ENCODE measurements at regions not wholly inside any gene's neighbourhood (a gene's known extent, or its start where the extent isn't known, plus 50 kb on each side); places are given as distances from the start of the nearest gene placed in this dataset.
"Not testable (repeated sequence)": the region's sequence is repeated elsewhere in the genome, so short reads cannot be mapped to it uniquely, and the experiment has no call there.

DNA sequence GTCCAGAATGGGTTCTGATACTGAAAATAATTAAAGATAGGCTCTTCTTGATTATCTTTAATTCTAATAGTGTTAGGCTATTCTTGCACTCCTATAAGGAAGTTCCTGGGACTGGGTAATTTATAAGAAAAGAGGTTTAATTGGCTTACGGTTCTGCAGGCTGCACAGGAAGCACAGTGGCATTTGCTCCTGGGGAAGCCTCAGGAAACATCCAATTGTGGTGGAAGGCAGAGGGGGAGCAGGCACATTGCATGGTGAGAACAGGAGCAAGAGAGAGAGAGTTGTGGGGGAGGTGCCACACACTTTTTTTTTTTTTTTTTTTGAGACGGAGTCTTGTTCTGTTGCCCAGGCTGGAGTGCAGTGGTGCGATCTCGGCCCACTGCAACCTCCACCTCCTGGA, 540.3 kb downstream of the RFPL4B start:
- not testable (repeated sequence) for DNase-seq

DNA sequence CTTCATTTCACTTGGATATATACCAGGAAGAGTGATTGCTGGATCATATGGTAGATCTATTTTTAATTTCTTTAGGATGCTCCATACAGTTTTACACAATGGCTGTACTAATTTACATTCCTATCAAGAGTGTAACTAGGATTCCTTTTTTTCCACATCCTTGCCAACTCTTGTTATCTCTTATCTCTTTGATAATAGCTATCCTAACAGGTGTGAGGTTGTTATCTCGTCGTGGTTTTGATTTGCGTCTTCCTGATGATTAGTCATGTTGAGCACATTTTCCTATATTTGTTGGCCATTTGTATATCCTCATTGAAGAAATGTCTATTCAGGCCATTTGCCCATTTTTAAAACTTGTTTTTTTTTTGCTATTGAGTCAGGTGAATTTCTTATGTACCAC, 552.4 kb downstream of the RFPL4B start:
- no peak for DNase-seq

DNA sequence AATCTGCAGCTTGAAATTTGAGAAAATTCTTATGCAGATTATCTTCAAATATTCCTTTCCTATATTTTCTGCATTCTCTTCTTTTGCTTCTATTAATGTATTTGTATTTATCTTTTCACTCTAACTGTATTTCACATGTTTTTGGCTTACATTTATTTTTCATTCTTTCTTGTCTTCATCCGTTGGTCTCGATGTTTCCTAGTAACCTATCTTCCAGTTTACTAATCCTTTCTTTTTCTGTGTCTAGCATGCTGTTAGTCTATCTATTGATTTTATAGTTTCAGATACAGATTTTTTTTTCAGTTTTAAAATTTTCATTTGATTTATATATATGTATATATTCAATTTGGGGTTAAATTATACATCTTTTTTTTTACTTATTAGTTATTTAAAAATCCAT, 556.2 kb downstream of the RFPL4B start:
- DNase-seq: no peak

DNA sequence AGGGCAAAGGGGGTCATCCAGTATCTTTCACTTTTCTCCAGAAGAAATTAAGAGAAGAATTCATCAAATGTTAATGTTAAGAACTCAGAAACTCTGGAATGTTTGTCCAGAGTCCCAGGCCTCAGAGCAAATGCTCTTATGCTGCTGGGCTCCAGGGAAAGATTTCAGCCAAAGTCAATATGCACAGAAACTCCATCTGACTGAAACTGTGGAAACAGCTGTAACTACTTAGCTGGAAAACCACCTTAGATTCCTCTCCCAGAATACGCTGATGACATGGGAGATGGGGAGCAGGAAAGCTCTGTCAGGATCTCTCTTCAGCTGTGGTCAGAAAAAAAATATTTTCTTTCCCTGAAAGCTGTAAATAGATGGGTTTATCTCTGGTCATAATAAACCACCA, 559.6 kb downstream of the RFPL4B start:
- DNase-seq: no peak

DNA sequence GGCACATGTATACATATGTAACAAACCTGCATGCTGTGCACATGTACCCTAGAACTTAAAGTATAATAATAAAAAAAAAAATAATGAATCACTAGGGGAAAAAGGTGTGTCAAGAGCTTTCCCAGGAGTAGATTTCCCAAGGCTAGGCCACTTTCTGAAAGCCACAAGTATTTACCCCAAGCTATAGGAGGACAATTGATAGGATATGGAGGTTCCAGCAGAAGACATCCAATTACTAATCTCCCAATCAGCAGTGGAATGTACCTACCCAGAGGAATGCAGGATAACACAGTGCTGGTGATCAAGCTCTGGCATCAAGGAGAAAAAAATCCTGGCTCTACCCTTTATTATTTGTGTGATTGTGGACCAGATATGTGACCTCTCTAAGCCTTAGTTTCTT, 562.7 kb downstream of the RFPL4B start:
- DNase-seq: no peak

DNA sequence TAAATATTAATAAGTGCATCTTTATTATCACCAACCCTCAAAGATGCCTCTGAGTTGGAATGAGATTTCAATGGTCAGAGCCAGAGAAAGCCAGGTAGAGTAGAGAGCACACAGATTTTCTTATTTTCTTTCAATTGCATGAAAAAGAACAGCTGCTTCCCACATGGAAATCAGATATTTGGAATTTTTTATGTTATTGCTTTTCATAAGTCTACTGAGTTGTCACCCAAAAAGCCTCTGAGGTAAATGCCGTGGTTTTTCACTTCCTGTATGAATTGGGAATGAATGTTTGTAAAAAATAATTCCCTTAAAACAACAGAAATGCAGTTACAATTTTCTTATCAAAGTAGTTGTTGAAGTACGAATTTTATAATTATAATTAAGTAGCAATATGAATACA, 563.1 kb downstream of the RFPL4B start:
- no peak for DNase-seq

DNA sequence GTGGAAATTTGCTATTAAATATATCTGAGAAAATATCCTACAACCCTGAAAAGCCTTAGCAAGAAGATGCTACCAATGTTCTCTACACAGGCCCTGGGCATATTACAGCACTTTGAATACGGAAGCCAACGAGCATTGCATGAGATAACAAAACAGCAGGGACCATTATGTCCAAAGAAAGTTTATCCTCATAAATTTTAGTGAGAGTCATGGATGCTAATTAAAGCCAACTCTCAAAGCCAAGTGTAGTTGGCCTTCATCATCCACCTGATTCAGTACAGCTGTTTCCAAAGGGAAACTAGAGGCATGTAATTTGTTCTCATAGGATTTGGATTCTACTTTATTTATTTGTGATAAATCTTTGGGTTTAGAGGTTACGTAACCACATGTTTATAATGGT, 564.8 kb downstream of the RFPL4B start:
- no peak for DNase-seq

DNA sequence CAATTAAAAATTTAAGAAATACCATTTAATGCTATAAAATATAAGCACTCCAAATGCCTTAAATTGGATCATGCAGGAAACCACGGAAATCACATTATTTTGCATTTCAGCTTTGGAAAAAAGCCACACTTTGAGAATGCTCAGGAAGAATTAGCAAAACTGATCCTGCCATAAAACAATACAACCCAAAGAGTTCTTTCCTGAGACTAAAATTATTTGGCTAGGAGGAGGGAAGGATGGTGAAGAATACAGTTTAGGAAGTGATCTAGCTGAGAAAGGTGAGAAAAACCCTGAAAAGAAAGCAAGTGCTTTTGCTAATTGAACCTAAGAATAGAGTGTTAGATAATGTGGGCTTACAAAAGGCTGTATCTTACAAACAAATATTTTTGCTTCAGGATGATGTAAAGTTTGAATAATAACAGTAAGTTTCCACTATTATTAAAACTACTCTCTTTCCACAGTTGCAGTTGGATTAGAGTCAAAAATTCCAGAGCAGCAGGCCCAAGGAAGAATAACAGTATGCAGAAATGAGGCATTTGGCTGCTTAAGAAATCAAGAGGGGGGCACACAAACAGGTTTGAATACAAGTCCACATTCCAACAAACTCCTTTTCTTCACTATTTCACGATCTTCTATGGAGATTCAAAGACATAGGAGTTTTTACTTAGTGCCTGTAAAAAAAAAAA, 565.4 kb downstream of the RFPL4B start:
- DNase-seq: no peak

DNA sequence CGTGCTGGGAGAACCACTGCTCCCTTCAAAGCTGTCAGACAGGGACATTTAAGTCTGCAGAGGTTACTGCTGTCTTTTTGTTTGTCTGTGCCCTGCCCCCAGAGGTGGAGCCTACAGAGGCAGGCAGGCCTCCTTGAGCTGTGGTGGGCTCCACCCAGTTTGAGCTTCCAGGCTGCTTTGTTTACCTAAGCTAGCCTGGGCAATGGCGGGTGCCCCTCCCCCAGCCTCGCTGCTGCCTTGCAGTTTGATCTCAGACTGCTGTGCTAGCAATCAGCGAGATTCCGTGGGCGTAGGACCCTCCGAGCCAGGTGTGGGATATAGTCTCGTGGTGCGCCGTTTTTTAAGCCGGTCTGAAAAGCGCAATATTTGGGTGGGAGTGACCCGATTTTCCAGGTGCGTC, 572.6 kb downstream of the RFPL4B start:
- DNase-seq: not testable (repeated sequence)

DNA sequence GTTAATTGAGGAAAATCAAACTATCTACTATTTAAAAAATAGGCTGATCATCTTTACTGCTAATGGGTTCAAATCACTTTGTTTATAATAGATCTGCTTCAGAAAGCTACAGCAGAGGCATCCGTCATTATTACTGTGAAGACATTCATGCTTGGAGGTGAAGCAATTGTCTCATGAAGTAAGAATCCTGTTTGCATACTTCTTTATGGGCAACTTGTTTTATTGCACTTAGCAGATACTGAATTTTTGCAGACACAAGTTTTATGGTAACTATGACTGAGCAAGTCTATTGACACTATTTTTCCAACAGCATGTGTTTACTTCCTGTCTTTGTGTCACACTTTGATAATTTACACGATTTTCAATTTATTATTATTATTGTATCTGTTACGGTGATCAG, 573.9 kb downstream of the RFPL4B start:
- no peak for DNase-seq

DNA sequence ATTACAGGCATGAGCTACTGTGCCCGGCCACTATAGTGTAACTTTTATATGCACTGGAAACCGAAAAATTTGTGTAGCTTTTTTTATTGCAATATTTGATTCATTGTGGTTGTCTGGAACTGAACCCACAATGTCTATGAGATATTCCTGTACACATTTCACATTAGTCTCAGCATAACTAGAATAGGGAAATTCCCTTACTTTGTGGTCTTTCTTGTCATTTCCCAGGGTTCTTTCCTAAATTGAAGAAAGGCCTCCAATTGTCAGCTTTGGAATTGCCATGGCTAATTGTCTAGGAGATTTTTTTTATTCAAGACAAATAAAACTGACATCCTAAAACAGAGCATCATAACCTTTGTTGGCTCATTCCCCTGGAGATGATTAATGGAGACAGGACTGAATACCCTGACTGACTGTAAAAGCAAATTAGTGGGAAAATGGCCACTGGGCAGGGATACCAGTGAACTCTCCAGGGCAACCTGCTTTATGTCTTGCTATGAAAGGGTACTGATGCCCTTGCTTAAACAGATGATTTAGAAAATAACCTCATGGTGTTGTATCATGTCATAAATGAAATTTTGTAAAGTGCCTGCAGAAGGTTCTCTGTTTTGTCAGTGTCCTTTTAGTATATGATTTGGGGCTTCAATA, 576.9 kb downstream of the RFPL4B start:
- DNase-seq: no peak

DNA sequence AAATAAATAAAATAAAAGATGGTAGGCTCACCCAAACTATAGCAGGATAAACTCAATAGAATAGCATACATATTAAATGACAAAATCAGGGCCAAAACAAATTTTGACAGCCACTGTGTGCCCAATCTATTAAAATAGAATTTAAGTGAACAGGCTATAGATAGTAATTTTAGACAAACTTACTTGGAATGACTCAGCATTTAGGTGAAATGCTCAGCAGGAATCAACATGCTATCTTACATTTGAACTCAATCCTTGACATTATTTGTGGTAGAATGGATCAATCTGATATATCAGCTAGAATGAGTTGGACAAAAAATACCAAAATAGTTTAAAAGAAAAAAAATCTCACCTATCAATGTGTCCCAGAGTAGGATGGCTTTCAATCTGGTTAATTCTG, 578.6 kb downstream of the RFPL4B start:
- no peak for DNase-seq

DNA sequence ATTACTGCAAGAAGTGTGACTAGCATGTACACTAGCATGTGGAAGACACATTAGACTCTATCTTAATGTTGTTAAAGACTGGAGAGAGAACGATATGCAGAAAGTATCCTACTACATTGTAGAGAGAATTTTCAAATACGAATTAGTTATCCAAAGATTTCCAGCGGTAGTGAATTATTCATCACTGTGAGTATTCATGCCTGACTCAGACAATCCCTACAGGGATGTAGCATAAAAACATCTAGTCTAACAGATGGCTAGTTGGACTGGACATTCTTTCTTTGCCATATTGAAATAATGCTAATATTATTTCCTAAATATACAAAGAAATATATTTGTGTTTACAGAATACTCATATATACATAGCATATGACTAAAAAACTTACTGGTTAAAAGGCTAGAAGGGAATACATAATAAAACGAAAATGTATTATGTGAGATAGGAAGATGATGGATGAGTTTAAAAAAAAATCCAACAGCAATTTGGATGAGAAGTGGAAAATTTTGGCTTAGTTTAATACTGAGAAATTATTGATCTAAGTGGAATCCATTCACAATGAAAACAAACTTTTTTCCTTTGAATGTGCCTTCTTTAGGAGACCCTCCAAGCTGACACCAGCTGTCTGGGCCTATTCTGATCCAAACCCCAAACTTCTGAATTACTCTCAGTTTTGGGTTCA, 580.7 kb downstream of the RFPL4B start:
- DNase-seq: no peak

DNA sequence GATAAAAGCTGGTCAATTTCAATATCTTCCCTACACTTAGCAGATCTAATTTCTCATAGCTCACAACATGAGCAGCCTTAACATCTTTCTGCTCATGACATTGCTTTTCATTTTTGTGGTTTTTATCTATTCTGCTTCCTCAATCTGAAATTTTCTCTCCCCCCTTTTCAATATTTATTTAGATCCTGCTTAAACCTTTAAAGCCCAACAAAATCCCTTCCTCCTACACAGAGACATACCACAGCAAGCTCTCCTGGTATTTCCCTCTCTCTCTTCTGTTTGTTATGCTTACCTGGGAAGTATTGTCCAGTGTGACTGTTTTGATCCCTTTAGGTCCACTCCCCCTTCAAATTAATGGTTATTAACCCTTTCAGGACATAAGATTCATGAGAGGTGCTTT, 582.5 kb downstream of the RFPL4B start:
- DNase-seq: no peak

DNA sequence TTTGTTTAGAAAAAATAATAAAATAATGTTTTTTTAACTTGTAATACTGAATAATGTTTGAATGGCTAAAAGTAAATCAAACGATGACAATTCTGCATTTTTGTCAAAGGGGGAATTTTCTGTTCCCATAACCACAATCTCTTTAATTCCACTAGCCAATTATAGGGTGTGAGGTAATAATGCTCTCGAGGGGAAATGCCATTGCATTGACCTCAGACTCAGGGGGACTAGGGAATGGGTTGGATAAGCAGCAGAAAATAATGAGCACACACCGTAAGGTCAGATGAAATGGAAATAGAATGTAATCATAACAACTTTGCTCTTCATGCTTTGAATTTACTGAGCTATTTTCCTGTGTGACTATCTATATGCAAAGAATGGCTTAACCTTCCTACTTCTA, 584.7 kb downstream of the RFPL4B start:
- no peak for DNase-seq

DNA sequence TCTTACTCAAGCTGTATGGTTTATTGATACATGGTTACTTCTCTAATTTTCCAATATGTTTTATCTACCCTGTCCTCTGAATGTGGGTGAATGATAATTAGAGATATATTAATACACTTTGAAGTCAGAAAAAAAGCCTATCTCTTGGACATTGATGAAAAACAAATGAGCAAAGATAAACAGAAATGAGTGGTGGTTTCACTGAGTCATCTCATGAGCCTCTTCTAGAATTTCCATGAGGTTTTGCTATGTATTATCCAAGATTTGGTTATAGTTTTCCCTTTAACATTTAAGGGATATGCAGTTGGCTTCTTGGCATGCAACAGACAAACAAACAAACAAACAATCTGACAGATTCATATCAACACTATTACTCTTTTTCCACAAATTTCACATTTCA, 586.8 kb downstream of the RFPL4B start:
- DNase-seq: no peak

DNA sequence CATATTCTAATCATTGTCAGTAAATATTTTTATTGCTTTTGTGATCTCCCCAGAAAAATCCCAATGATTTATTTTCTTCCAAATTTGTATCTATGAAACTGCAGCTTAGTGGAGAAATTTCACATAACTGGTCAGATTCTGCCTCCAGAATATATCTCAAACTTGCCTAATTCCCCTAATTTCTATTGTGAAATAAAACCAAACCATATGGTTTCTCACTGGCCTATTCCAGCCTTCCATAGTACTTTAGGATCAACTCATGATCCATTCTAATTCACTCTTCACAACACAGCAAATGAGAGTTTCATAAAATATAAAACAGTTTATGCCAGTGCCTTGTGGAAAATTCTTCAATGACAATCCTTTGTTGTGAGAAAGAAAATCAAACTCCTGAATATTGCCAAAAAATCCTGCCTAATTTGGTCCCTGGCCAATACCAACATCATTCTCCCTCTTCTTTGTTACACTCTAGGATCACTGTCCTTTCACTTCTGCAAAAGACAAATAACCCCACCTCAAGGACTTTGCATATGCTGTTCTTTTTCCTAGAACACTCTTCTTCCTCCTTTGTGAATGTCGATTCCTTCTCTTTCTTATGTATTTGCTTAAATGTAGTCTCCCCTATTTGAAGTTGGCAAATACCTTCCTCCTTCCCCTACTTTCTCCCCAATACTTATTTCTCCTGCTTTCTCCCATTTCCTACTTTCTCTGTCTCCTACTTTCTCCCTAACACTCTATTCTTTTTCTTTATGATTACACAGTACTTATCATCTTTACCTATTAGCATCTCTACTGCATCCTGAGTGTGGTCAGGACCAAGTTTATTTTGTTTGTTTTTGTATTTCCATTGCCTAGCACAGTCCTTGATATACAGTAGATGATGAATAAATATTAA, 587.5 kb downstream of the RFPL4B start:
- DNase-seq: no peak

DNA sequence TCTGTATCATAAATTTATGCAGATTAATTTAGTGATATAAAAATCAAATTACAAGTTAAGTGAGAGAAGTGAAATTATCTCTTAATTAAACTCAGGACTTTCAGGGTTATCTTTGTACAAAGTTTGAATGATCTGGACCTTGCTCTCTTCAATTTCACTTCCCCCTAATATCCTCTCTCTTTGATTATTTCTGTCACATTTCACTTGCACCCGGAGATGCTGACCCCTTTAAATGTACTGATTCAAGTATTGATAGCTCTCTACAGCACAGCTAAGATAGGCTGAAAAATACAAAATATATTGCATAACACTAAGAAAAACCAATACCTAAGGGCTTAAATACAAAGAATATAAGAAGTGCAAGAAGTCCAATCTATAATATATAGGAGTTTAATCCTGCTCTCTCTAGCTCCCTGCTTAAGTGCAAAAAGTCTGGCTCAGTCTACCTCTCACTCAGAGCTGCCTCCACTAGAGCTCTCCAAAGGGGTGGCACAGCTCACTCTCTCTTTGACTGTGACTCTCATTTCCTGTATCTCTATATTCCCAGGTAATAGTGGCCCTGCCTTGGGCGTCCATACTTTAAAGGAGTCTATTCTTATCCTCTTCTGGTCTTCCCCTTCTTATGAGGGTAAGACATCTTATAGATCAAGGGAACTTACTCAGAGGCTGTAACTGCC, 588.4 kb downstream of the RFPL4B start:
- no peak for DNase-seq

DNA sequence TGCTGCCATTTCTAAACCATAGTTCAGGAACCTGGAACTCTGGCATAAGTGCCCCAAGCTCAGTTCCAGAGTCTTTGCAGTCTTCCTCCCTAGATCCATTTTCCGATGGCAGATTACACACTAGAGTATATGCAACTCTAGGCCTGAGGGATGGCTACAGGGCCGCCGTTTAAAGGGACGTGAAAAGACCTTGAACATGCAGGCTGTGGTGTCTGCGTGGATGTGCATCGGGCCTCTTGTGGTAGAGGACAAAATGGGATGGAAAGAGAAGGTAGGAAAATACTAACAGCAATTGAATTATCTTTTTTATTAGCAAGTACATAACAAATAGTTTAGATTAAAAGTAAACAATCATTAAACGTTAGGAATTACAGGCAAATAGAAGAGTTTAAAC, 588.9 kb downstream of the RFPL4B start:
- no peak for DNase-seq

DNA sequence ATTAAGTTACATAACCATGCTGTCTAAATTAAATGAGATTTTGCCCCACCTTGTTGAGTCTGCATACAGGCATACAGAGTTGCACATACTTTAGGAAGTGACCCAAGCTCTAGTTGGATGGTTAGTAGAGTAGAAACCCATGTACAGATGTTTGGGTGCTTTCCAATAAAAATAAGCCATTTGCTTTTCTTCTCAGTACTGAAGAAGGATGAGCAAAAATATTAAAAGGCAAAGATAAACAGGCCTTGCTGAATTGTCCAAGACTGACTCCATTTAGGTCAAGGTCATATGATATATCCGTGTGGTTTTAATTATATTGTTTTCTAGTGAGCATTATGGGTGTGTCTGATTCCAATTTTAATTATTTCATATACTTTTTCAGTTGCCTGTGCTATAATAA, 589.4 kb downstream of the RFPL4B start:
- no peak for DNase-seq

DNA sequence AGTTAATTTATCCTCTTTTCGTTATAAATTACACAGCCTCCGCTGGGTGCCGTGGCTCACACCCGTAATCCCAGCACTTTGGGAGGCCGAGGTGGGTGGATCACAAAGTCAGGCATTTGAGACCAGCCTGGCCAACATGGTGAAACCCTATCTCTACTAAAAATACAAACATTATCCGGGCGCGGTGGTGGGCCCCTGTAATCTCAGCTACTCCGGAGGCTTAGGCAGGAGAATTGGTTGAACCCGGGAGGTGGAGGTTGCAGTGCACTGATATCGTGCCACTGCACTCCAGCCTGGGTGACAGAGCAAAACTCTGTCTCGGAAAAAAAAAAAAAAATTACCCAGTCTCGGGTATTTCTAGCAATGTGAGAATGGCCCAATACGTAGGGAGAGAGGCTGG, 590.6 kb downstream of the RFPL4B start:
- not testable (repeated sequence) for DNase-seq

DNA sequence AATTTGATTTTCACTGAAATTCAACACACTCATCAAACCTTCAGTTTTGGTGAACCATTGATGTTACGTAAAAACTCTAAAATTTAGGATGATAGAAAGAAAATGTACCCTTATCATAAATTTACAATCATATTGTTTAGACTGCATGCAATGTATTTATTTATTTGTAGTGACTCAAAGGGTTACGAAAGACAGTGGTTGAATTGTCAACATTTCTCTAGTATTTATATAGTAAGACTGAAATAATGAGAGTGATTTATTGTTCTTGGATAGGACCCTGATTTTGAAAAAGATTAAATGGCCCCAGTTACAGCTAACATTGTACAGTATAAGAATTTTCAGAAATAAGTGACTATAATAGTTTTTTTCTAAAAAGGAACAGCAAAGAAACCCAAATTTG, 591.5 kb downstream of the RFPL4B start:
- no peak for DNase-seq

DNA sequence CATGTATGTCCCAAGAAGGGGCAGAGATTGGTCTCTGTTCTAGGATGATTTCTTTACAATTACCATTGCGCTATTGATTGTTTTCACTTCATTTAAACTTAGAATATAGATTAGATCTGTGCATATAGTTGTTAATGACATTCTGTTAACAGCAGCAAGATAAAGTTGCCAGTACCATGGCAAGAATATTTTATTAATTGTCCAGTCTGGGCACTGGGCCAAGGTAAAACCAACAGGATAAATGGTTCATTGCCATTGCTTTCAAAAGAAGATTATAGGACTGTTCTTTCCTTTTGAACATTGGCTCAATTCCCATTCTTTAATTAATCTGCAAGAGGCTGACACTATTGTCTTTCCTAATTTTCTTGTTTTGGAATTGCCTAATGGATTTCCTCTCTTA, 592.4 kb downstream of the RFPL4B start:
- no peak for DNase-seq

All from NK-92 treated with Interleukin-12 subunit alpha and Interleukin-12 subunit beta, amount 100 ng/mL, for 24 hours (cell line).